Mucosa of descending colon (tissue), 3 donors: ENCODE measurements at regions not wholly inside any gene's neighbourhood (a gene's known extent, or its start where the extent isn't known, plus 50 kb on each side); places are given as distances from the start of the nearest gene placed in this dataset.

Source experiments
- ATAC-seq: fragments of 200-7000 bp; cut with Tn5 transposase; one replicate; pipeline ENCODE4 v1.9.1; 2020; ENCODE audit warnings: mild to moderate bottlenecking, moderate library complexity
- DNase-seq, 3 donors: peaks; one replicate each; pipeline ENCODE4 v3.0.0-alpha.2; 2020
- H3K36me3 ChIP-seq: fragments of 200-600 bp; one replicate; pipeline ENCODE4 v1.8.0; 2021; ENCODE audit warnings: low read depth, mild to moderate bottlenecking
- H3K4me1 ChIP-seq: fragments of 200-600 bp; one replicate; pipeline ENCODE4 v1.8.0; 2021; ENCODE audit warnings: low read depth, mild to moderate bottlenecking
- H3K4me3 ChIP-seq: fragments of 200-600 bp; one replicate; pipeline ENCODE4 v1.8.0; 2021; ENCODE audit warnings: mild to moderate bottlenecking
- H3K9me3 ChIP-seq: fragments of 200-600 bp; one replicate; pipeline ENCODE4 v1.8.0; 2021; ENCODE audit warnings: mild to moderate bottlenecking
- CTCF ChIP-seq: fragments of 200-600 bp; IDR thresholded peaks from one replicate; pipeline ENCODE4 v1.8.0; 2022; ENCODE audit warnings: antibody characterized with exemption, mild to moderate bottlenecking
- intact Hi-C, 2 donors: fragments of 100-400 bp; cut with DNase I in 1 of 2; cut with micrococcal nuclease in 1 of 2; formaldehyde crosslinking; loops; one replicate each; pipeline versions ENCODE4 v1.11.0 to v1.11.1; 2022; cut with DNase I, micrococcal nuclease
- donor health status: DM: no; HTN: no; CAD: no; lungs with moderate emphysema.
- donor health status: DM: no; HTN: no; CAD: no.
- donor health status: DM: no; HTN: yes; CAD: no.

- H3K4me3 ChIP-seq = no peak overlapping the region
- H3K4me1 ChIP-seq = no peaks in the 10 kb centered on the region
- H3K36me3 ChIP-seq = no peaks in the 10 kb centered on the region
- ATAC-seq (no peak), DNase-seq (no peak)
- TF ChIP-seq CTCF = no peak
- no peaks in the 10 kb centered on the region for H3K9me3 ChIP-seq
- intact Hi-C loops = no loop called here
Observed at GRCh38 chr14:46279327-46279726, 372.3 kb downstream of the RPL10L start.

- Histone ChIP-seq H3K4me3 (no peak overlapping the region), H3K36me3 (no peaks in the 10 kb centered on the region), H3K4me1 (no peaks in the 10 kb centered on the region), H3K9me3 (no peaks in the 10 kb centered on the region)
- ATAC-seq = no peak
- DNase-seq = no peak
- no peak for TF ChIP-seq CTCF
- intact Hi-C loops = no loop called here
Observed at GRCh38 chr14:46259536-46259935, 392.0 kb downstream of the RPL10L start.

GRCh38 chr14:46256381-46256780, 395.2 kb downstream of the RPL10L start:
- DNase-seq (no peak), ATAC-seq (no peak)
- Histone ChIP-seq H3K36me3 (no peaks in the 10 kb centered on the region), H3K4me1 (no peaks in the 10 kb centered on the region), H3K4me3 (no peak overlapping the region), H3K9me3 (no peaks in the 10 kb centered on the region)
- no peak for TF ChIP-seq CTCF
- intact Hi-C loops = no loop called here

- Histone ChIP-seq H3K36me3 (no peaks in the 10 kb centered on the region), H3K9me3 (no peaks in the 10 kb centered on the region), H3K4me3 (no peak overlapping the region), H3K4me1 (no peaks in the 10 kb centered on the region)
- DNase-seq (peak in 1 of 3 donors; percentile 11), ATAC-seq (no peak)
- intact Hi-C loops = no loop called here
- no peak for TF ChIP-seq CTCF
Observed at GRCh38 chr14:46250113-46250703, 401.4 kb downstream of the RPL10L start.

GRCh38 chr14:46248001-46248630, 403.5 kb downstream of the RPL10L start:
- H3K4me1 ChIP-seq = no peaks in the 10 kb centered on the region
- no peaks in the 10 kb centered on the region for H3K36me3 ChIP-seq
- TF ChIP-seq CTCF = no peak
- H3K4me3 ChIP-seq = no peak overlapping the region
- intact Hi-C loops = no loop called here
- ATAC-seq (no peak), DNase-seq (no peak)
- no peaks in the 10 kb centered on the region for H3K9me3 ChIP-seq
